GM20431 (cell line): ENCODE measurements at regions not wholly inside any gene's neighbourhood (a gene's known extent, or its start where the extent isn't known, plus 50 kb on each side); places are given as distances from the start of the nearest gene placed in this dataset.

ENCODE experiments used
- in situ Hi-C: fragments of 300-500 bp; cut with MseI, MboI; formaldehyde crosslinking; loops from one replicate; pipeline ENCODE4 v1.15.0; 2020; ENCODE audit warnings: low sequenced_read_pairs; ENCODE audit not compliant: unreplicated experiment

GRCh38 chr7:25493805-25494366 is 265.6 kb upstream of the NPVF start:
- in situ Hi-C loops = no loop called here

GRCh38 chr7:25494896-25495295 is 266.6 kb upstream of the NPVF start:
- in situ Hi-C loops = no loop called here

- in situ Hi-C loops = no loop called here
Observed at GRCh38 chr7:25495342-25496250, 267.3 kb upstream of the NPVF start.

GRCh38 chr7:25496476-25497368 is 268.4 kb upstream of the NPVF start:
- in situ Hi-C loops = no loop called here

- in situ Hi-C loops = no loop called here
Observed at GRCh38 chr7:25500393-25500921, 272.2 kb upstream of the NPVF start.

- in situ Hi-C loops = no loop called here
Observed at GRCh38 chr7:25503306-25503705, 275.0 kb upstream of the NPVF start.

GRCh38 chr7:25512061-25512687 is 283.9 kb upstream of the NPVF start:
- in situ Hi-C loops = no loop called here

GRCh38 chr7:25515633-25516275 is 287.5 kb upstream of the NPVF start:
- in situ Hi-C loops = no loop called here

- in situ Hi-C loops = no loop called here
Observed at GRCh38 chr7:25517906-25518305, 289.6 kb upstream of the NPVF start.

GRCh38 chr7:25520017-25520416 is 291.7 kb upstream of the NPVF start:
- in situ Hi-C loops = no loop called here

GRCh38 chr7:25520516-25520915 is 292.2 kb upstream of the NPVF start:
- in situ Hi-C loops = no loop called here

GRCh38 chr7:25521236-25521635 is 292.9 kb upstream of the NPVF start:
- in situ Hi-C loops = no loop called here

GRCh38 chr7:25522727-25523126 is 294.4 kb upstream of the NPVF start:
- in situ Hi-C loops = no loop called here

- in situ Hi-C loops = no loop called here
Observed at GRCh38 chr7:25527665-25528170, 299.4 kb upstream of the NPVF start.

GRCh38 chr7:25529320-25529719 is 301.0 kb upstream of the NPVF start:
- in situ Hi-C loops = no loop called here

- in situ Hi-C loops = no loop called here
Observed at GRCh38 chr7:25536851-25537250, 308.6 kb upstream of the NPVF start.

GRCh38 chr7:25537662-25538375 is 309.5 kb upstream of the NPVF start:
- in situ Hi-C loops = no loop called here

GRCh38 chr7:25541094-25541821 is 313.0 kb upstream of the NPVF start:
- in situ Hi-C loops = no loop called here
